H1 (cell line): ENCODE measurements at regions not wholly inside any gene's neighbourhood (a gene's known extent, or its start where the extent isn't known, plus 50 kb on each side); places are given as distances from the start of the nearest gene placed in this dataset.

ENCODE experiments used
- CTCF ChIA-PET: fragments of 300-600 bp; sonication (Branson Sonifier 250); formaldehyde crosslinking; loops from one replicate; lab custom pipeline; 2021; ENCODE audit not compliant: partially characterized antibody; lab: Charles Lee
- POLR2A ChIA-PET: fragments of 300-600 bp; sonication (Branson Sonifier 250); formaldehyde crosslinking; loops from one replicate; lab custom pipeline; 2021; ENCODE audit warnings: inconsistent platforms; ENCODE audit not compliant: partially characterized antibody; lab: Charles Lee
- DNase-seq, 2 experiments: peaks; one replicate each; pipeline versions ENCODE4 v3.0.0 to v3.0.0-alpha.2; 2010 to 2022; ENCODE audit warnings: low spot score in 2 of 2, low read depth in 1 of 2, mixed read lengths in 1 of 2
- FAIRE-seq: peaks from 2 replicates; lab custom pipeline; 2011; peaks lifted over from hg19 to GRCh38; lab: Jason Lieb, UNC
- H2AFZ ChIP-seq: 2 replicates; pipeline ENCODE4 v1.8.1; 2012; ENCODE audit warnings: low read length, inconsistent platforms
- H2AK5ac ChIP-seq: 2 replicates; pipeline ENCODE4 v1.6.1; 2013; ENCODE audit warnings: low read depth, low read length
- H2BK120ac ChIP-seq: replicated peaks from 2 replicates; pipeline ENCODE3; 2013; ENCODE audit warnings: low read depth, low read length, inconsistent platforms
- H2BK12ac ChIP-seq: 2 replicates; pipeline ENCODE4 v1.6.1; 2013; ENCODE audit warnings: low read depth, low read length
- H2BK15ac ChIP-seq: 2 replicates; pipeline ENCODE4 v1.6.1; 2013; ENCODE audit warnings: low read length
- H2BK20ac ChIP-seq: 2 replicates; pipeline ENCODE4 v1.6.1; 2013; ENCODE audit warnings: low read length
- H2BK5ac ChIP-seq: 2 replicates; pipeline ENCODE4 v1.6.1; 2013; ENCODE audit warnings: low read depth, low read length
- H3K14ac ChIP-seq: 2 replicates; pipeline ENCODE4 v1.6.1; 2013; ENCODE audit warnings: inconsistent platforms; ENCODE audit not compliant: insufficient read length
- H3K18ac ChIP-seq: 2 replicates; pipeline ENCODE4 v1.6.1; 2013; ENCODE audit warnings: low read length; ENCODE audit errors: extremely low read depth
- H3K23ac ChIP-seq: 2 replicates; pipeline ENCODE4 v1.6.1; 2013; ENCODE audit warnings: inconsistent platforms; ENCODE audit not compliant: insufficient read length
- H3K23me2 ChIP-seq: 2 replicates; pipeline ENCODE4 v1.6.1; 2013; ENCODE audit warnings: low read depth, low read length
- H3K27ac ChIP-seq: 2 replicates; pipeline ENCODE4 v1.6.1; 2011; ENCODE audit warnings: low read depth, low read length, inconsistent platforms
- H3K27me3 ChIP-seq, 4 experiments: replicated peaks in 1 of 4; 1 replicate in 1 of 4; 2 replicates in 3 of 4; pipeline versions ENCODE4 v1.6.1 to v1.8.1; 2011 to 2013; ENCODE audit warnings: low read length in 3 of 4, mild to moderate bottlenecking in 3 of 4, inconsistent platforms in 2 of 4, mixed read lengths in 2 of 4, moderate library complexity in 1 of 4; ENCODE audit not compliant: control insufficient read depth in 3 of 4, insufficient read depth in 3 of 4; ENCODE audit errors: extremely low read depth in 1 of 4
- H3K36me3 ChIP-seq, 4 experiments: 2 replicates each; pipeline versions ENCODE4 v1.6.1 to v1.8.1; 2011 to 2013; ENCODE audit warnings: mild to moderate bottlenecking in 4 of 4, low read length in 3 of 4, moderate library complexity in 2 of 4, control low read depth in 1 of 4, inconsistent platforms in 1 of 4; ENCODE audit not compliant: insufficient read depth in 4 of 4, control insufficient read depth in 2 of 4
- H3K4ac ChIP-seq: replicated peaks from 2 replicates; pipeline ENCODE3; 2013; ENCODE audit warnings: low read length, low read depth, mixed read lengths, inconsistent platforms; ENCODE audit not compliant: insufficient read length
- H3K4me1 ChIP-seq, 4 experiments: replicated peaks in 1 of 4; 1 replicate in 1 of 4; 2 replicates in 3 of 4; pipeline versions ENCODE4 v1.6.1 to v1.8.1; 2011 to 2013; ENCODE audit warnings: low read length in 3 of 4, inconsistent platforms in 2 of 4, mixed read lengths in 1 of 4; ENCODE audit not compliant: insufficient read depth in 4 of 4, control insufficient read depth in 3 of 4
- H3K4me2 ChIP-seq, 2 experiments: 2 replicates each; pipeline versions ENCODE4 v1.6.1 to v1.8.1; 2011 to 2013; ENCODE audit warnings: low read depth in 2 of 2, low read length in 2 of 2, control low read depth in 1 of 2, inconsistent platforms in 1 of 2, mild to moderate bottlenecking in 1 of 2; ENCODE audit not compliant: insufficient read depth in 1 of 2
- H3K4me3 ChIP-seq, 4 experiments: fragments of 200-600, 300-600 bp in 1 of 4; sonication (generic), shearing (Covaris generic), sonication (Bioruptor Twin) in 1 of 4; 2 replicates each; pipeline versions ENCODE4 v1.5.1 to v1.8.1; 2011 to 2016; ENCODE audit warnings: low read length in 4 of 4, low read depth in 3 of 4, control low read depth in 2 of 4, inconsistent platforms in 2 of 4, mild to moderate bottlenecking in 2 of 4, mixed read lengths in 1 of 4, moderate library complexity in 1 of 4; ENCODE audit not compliant: insufficient read depth in 2 of 4; ENCODE audit errors: extremely low read depth in 1 of 4
- H3K56ac ChIP-seq: replicated peaks from 2 replicates; pipeline ENCODE3; 2013; ENCODE audit warnings: low read depth, mild to moderate bottlenecking, mixed read lengths, low read length, inconsistent platforms; ENCODE audit not compliant: insufficient read length
- H3K79me1 ChIP-seq: 2 replicates; pipeline ENCODE4 v1.6.1; 2013; ENCODE audit warnings: low read depth, low read length, control low read depth
- H3K79me2 ChIP-seq, 2 experiments: 2 replicates each; pipeline versions ENCODE4 v1.6.1 to v1.8.1; 2012 to 2013; ENCODE audit warnings: low read length in 2 of 2, mild to moderate bottlenecking in 2 of 2, inconsistent platforms in 1 of 2; ENCODE audit not compliant: insufficient read depth in 2 of 2, control insufficient read depth in 1 of 2
- H3K9ac ChIP-seq, 4 experiments: replicated peaks in 1 of 4; 1 replicate in 1 of 4; 2 replicates in 3 of 4; pipeline versions ENCODE4 v1.6.1 to v1.8.1; 2011 to 2013; ENCODE audit warnings: low read depth in 3 of 4, low read length in 3 of 4, control low read depth in 2 of 4, mild to moderate bottlenecking in 2 of 4, moderate library complexity in 2 of 4, inconsistent platforms in 1 of 4; ENCODE audit errors: extremely low read depth in 1 of 4
- H3K9me3 ChIP-seq, 2 experiments: 2 replicates each; pipeline versions ENCODE4 v1.6.1 to v1.8.1; 2012 to 2013; ENCODE audit warnings: mild to moderate bottlenecking in 2 of 2, moderate library complexity in 2 of 2, control low read depth in 1 of 2, inconsistent platforms in 1 of 2, low read depth in 1 of 2, low read length in 1 of 2, mixed read lengths in 1 of 2; ENCODE audit not compliant: insufficient read depth in 2 of 2
- H4K20me1 ChIP-seq, 2 experiments: replicated peaks in 1 of 2; 2 replicates each; pipeline versions ENCODE3 to v1.8.1; 2011 to 2013; ENCODE audit warnings: inconsistent platforms in 2 of 2, low read length in 2 of 2, mild to moderate bottlenecking in 1 of 2; ENCODE audit not compliant: insufficient read depth in 2 of 2, control insufficient read depth in 1 of 2
- H4K5ac ChIP-seq: 2 replicates; pipeline ENCODE4 v1.6.1; 2013; ENCODE audit warnings: low read length, low read depth, mixed read lengths, inconsistent platforms; ENCODE audit not compliant: insufficient read length
- H4K8ac ChIP-seq: 2 replicates; pipeline ENCODE4 v1.8.0; 2013; ENCODE audit warnings: mild to moderate bottlenecking, moderate library complexity, low read length, inconsistent platforms; ENCODE audit not compliant: insufficient read depth; ENCODE audit errors: extremely low read depth
- H4K91ac ChIP-seq: replicated peaks from 2 replicates; pipeline ENCODE3; 2013; ENCODE audit warnings: low read length, mixed read lengths, inconsistent platforms; ENCODE audit not compliant: insufficient read length
- CEBPB ChIP-seq: IDR thresholded peaks from 2 replicates; pipeline ENCODE4 v1.6.1; 2012; ENCODE audit warnings: low read depth, low read length
- CHD1 ChIP-seq: IDR thresholded peaks from 2 replicates; pipeline ENCODE4 v1.6.1; 2012; ENCODE audit warnings: low read depth, low read length, improper control_type of control experiment
- FOSL1 ChIP-seq: IDR thresholded peaks from 2 replicates; pipeline ENCODE4 v1.6.1; 2011; ENCODE audit warnings: mild to moderate bottlenecking, low read depth, low read length, moderate library complexity; ENCODE audit not compliant: insufficient read depth
- GABPA ChIP-seq: IDR thresholded peaks from 2 replicates; pipeline ENCODE4 v1.6.1; 2011; ENCODE audit warnings: mild to moderate bottlenecking, low read length, moderate library complexity, borderline replicate concordance; ENCODE audit not compliant: insufficient read depth
- HDAC6 ChIP-seq: IDR thresholded peaks from one replicate; pipeline ENCODE4 v1.7.1; 2012; ENCODE audit warnings: low read depth, mild to moderate bottlenecking, inconsistent platforms, low read length, moderate library complexity
- JUN ChIP-seq: IDR thresholded peaks from 2 replicates; pipeline ENCODE4 v1.6.1; 2011; ENCODE audit warnings: low read depth, mild to moderate bottlenecking, improper control_type of control experiment, low read length
- MAFK ChIP-seq: IDR thresholded peaks from 2 replicates; pipeline ENCODE4 v1.6.1; 2012; ENCODE audit warnings: low read depth, mild to moderate bottlenecking, improper control_type of control experiment, low read length
- POLR2AphosphoS5 ChIP-seq: IDR thresholded peaks from 2 replicates; pipeline ENCODE4 v1.6.1; 2011; ENCODE audit warnings: low read depth, low read length
- POU5F1 ChIP-seq: IDR thresholded peaks from 2 replicates; pipeline ENCODE4 v1.6.1; 2011; ENCODE audit warnings: low read depth, mild to moderate bottlenecking, low read length, moderate library complexity
- SUZ12 ChIP-seq: fragments of 200-600 bp; sonication (generic); IDR thresholded peaks from 2 replicates; pipeline ENCODE4 v1.6.1; 2012; ENCODE audit warnings: mild to moderate bottlenecking, inconsistent platforms, low read length, moderate library complexity, mixed read lengths
- WGBS, 2 experiments: shearing (Covaris generic) in 1 of 2; methylation state at CpG; one replicate each; pipeline versions ENCODE4 v1.1.6 to v1.1.7; 2013 to 2015; ENCODE audit warnings: low lambda C conversion rate in 2 of 2, mixed read lengths in 2 of 2, inconsistent platforms in 1 of 2, low coverage in 1 of 2, missing lambda C conversion rate in 1 of 2; ENCODE audit not compliant: insufficient replicate concordance in 2 of 2, insufficient coverage in 1 of 2, insufficient read length in 1 of 2; ENCODE audit errors: extremely low coverage in 1 of 2, missing lambda C conversion rate in 1 of 2; 5-methylcytosine and 5-hydroxymethylcytosine counted together

GRCh38 chr3:191792580-191792979 lies 331.6 kb downstream of the PYDC2 start:
- H3K27me3 ChIP-seq, result no peaks in the 10 kb centered on the region
- H3K79me1 ChIP-seq, result no peaks in the 10 kb centered on the region
- H3K4me3 ChIP-seq, result no peak overlapping the region
- no peaks in the 10 kb centered on the region for H3K4me1 ChIP-seq
- H2BK120ac ChIP-seq, result no peak overlapping the region
- no peaks in the 10 kb centered on the region for H4K20me1 ChIP-seq
- FAIRE-seq, result no peak
- ChIA-PET CTCF (no interaction called here), POLR2A (no interaction called here)
- no peaks in the 10 kb centered on the region for H3K79me2 ChIP-seq
- H2BK5ac ChIP-seq, result no peak overlapping the region
- no peak overlapping the region for H3K4ac ChIP-seq
- no peak overlapping the region for H3K27ac ChIP-seq
- H2BK12ac ChIP-seq, result no peak overlapping the region
- no peak overlapping the region for H2BK20ac ChIP-seq
- H3K18ac ChIP-seq, result no peak overlapping the region
- no peak overlapping the region for H2BK15ac ChIP-seq
- H2AFZ ChIP-seq, result no peak overlapping the region
- no peak for DNase-seq
- no peak overlapping the region for H2AK5ac ChIP-seq
- no peaks in the 10 kb centered on the region for H3K23me2 ChIP-seq
- H3K4me2 ChIP-seq, result no peak overlapping the region
- peaks cover 9 to 10% of the 10 kb centered on the region in 2 experiments for H3K9me3 ChIP-seq
- no peak overlapping the region for H4K91ac ChIP-seq
- H3K14ac ChIP-seq, result no peak overlapping the region
- H3K56ac ChIP-seq, result no peak overlapping the region
- H4K5ac ChIP-seq, result no peak overlapping the region
- H4K8ac ChIP-seq, result no peak overlapping the region
- no peak overlapping the region for H3K23ac ChIP-seq
- WGBS, 2 experiments, result 95% methylated on average over 2 of the region's 2 CpGs; no CpG with 5 or more reads in 1 of the 2 experiments
- no peaks in the 10 kb centered on the region for H3K36me3 ChIP-seq
- TF ChIP-seq FOSL1 (no peak), GABPA (no peak), SUZ12 (no peak), HDAC6 (no peak), JUN (no peak), CHD1 (no peak), POLR2AphosphoS5 (no peak), CEBPB (no peak), POU5F1 (no peak), MAFK (no peak)
- TF ChIP-seq, all 59 proteins: peak for 0
- H3K9ac ChIP-seq, result no peak overlapping the region
